Fibroblast of pulmonary artery (primary cell): ENCODE measurements at regions not wholly inside any gene's neighbourhood (a gene's known extent, or its start where the extent isn't known, plus 50 kb on each side); places are given as distances from the start of the nearest gene placed in this dataset.

ENCODE experiments used
- DNase-seq: peaks from one replicate; pipeline ENCODE4 v3.0.0-alpha.2; 2010; ENCODE audit warnings: low read depth
- H3K4me3 ChIP-seq: replicated peaks from 2 replicates; pipeline ENCODE4 v1.5.1; 2011; ENCODE audit warnings: low read depth, mild to moderate bottlenecking, control low read depth, low read length, moderate library complexity
- CTCF ChIP-seq: IDR thresholded peaks from 2 replicates; pipeline ENCODE4 v1.5.1; 2011; ENCODE audit warnings: mild to moderate bottlenecking, control low read depth, low read length, inconsistent platforms; ENCODE audit errors: missing control alignments

- DNase-seq: no peak
Measured at GRCh38 chr4:19135895-19136633, 1114.5 kb upstream of the LCORL start.

GRCh38 chr4:19134685-19135084 lies 1113.1 kb upstream of the LCORL start:
- H3K4me3 ChIP-seq: no peak overlapping the region
- no peak for DNase-seq
- TF ChIP-seq CTCF: no peak

More at GRCh38 chr4:19135895-19136633, 1114.5 kb upstream of the LCORL start:
- no peak for TF ChIP-seq CTCF
- H3K4me3 ChIP-seq: no peak overlapping the region

- TF ChIP-seq CTCF: no peak
- no peak overlapping the region for H3K4me3 ChIP-seq
- no peak for DNase-seq
Measured at GRCh38 chr4:19133315-19133714, 1111.8 kb upstream of the LCORL start.

- peak; percentile 23 for DNase-seq
- no peak overlapping the region for H3K4me3 ChIP-seq
- TF ChIP-seq CTCF: no peak
Measured at GRCh38 chr4:19130866-19131265, 1109.3 kb upstream of the LCORL start.

- no peak for DNase-seq
- no peak for TF ChIP-seq CTCF
- H3K4me3 ChIP-seq: no peak overlapping the region
Measured at GRCh38 chr4:19128176-19128575, 1106.6 kb upstream of the LCORL start.

- no peak for TF ChIP-seq CTCF
- H3K4me3 ChIP-seq: no peak overlapping the region
- no peak for DNase-seq
Measured at GRCh38 chr4:19126903-19127302, 1105.3 kb upstream of the LCORL start.

GRCh38 chr4:19123681-19124080 lies 1102.1 kb upstream of the LCORL start:
- DNase-seq: no peak
- no peak overlapping the region for H3K4me3 ChIP-seq
- no peak for TF ChIP-seq CTCF
